ENCODE measurements at regions not wholly inside any gene's neighbourhood (a gene's known extent, or its start where the extent isn't known, plus 50 kb on each side); places are given as distances from the start of the nearest gene placed in this dataset.

DNA sequence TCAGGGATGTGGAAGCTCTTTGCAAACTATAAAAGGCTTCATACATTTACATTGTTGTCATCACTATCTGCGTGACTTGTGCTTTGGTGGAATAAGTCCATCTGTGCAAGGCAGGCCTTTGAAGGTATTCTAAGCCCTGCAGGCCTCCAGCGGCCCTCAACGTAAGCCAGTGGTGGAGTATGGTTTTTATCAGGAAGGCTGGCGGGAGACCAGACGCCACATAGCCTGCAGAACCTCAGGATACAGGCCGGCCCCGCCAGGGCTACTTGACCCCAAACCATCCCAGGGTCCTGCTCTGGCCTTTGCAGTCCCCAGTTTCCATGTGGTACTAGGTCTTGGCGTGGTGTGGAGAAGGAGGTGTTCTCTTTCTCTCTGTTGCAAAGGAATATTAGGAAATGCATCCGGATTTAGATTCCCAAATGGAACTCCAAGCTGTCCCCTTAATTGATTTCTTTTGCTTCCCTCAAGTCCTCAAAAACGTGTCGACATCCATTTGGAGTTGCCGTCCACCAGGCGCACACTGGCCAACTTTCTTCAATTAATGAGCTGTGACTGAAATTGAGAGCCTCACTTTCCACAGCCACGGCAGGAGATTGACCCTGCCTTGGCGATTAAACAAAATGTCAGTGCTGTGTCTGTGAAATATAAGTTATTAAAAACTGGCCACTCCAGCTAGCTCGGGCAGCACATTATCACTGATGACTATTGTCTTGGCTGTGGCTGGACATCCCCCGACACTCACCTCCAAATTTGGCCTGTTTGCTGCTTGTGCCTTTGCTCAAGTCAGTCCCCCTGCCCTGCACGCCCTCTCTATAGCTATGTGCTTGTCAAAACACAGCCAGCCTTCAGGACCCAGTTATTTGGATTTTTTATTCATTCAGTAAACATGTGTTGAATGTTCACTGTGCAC, 239.8 kb upstream of the TLE3 start:
- DNase-seq (ENCODE audit: low read depth in 2 of 3, low spot score in 1 of 3) = no peak

DNA sequence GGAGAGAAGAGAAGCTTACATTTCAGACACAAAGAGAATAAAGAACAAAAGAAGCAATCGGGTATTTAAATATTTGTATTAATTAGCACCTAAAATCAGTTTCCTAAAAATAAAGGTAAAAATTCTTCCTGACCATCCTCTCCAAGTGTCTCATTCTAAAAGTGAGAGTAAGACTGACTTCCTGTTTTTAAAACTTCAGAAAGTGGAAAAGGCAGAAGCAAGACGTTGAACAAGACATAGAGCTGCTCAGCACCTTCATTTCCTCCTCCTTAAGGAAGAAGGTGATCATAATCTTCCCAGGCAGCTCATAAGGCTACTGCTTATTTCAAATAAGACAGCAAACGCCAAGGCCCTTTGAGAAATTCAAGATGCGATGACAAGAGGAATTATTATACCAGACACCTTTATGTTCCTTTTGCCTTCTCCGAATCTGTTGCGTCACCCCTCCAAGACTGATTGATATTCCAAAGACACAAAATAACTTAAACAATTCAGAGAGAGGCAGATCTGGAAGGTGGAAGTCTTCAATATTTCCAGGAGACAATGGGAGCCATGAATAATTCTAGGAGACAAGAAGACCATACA, 238.8 kb upstream of the TLE3 start:
- no peak for DNase-seq (ENCODE audit: low read depth in 2 of 3, low spot score in 1 of 3)

DNA sequence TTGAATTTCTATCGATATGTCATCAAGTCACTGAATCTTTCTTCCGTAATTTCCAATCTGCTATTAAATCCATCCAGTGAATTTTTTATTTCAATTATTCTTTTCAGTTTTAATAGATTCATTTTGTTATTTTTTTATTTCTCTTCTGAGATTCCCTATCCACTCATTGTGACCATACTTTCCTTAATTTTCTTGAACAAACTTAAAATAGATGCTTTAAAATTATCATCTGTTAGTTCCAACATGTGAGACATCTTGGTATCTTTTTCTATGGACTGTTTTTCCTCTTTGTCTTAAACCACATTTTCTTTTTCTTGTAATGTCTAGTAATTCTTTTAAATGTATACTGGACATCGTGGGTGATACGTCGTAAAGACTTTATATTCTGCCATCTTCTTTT, 236.6 kb upstream of the TLE3 start:
- no peak for DNase-seq (ENCODE audit: low read depth in 2 of 3, low spot score in 1 of 3)

DNA sequence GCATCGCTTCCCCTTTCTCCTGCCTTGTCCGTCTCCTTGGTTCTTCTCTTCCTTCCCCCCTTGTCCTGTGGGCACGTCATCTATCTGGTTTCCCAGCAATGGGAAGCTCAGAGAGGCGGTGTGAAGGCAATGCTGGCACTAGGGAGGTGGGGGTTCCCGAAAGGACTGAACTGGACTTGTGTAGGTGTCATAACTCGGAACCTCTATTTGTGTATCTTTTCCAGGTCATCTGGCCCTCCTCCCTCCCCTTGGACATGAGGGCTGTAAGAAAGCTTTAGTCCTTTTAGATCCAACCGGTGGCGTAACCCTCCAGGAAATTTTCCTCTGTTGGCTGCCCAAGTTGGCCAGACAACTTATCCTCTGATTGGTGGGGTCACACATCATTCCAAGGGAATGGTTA, 231.5 kb upstream of the TLE3 start:
- no peak for DNase-seq (ENCODE audit: low read depth in 2 of 3, low spot score in 1 of 3)

DNA sequence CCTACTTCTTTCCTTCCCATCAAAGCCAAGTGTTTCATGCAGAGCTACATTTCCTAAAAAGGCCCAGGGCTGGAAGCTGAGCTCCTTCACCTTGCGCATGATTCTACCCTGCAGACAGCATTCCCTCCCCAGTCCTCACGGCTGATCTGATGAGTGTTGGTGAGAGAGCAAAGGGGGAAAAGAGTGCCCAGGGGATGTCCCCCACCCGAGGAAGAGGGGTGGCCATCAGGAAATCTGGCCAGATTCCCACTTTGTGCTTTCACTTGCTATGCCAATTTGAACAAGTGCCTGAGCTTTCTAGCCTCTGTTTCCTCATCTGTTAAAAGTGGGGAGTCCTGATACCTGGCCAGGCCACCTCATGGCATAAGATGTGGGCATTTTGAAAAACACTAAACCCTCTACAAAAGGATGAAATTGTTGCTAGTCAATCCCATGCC, 231.0 kb upstream of the TLE3 start:
- DNase-seq (ENCODE audit: low read depth in 2 of 3, low spot score in 1 of 3) = no peak

DNA sequence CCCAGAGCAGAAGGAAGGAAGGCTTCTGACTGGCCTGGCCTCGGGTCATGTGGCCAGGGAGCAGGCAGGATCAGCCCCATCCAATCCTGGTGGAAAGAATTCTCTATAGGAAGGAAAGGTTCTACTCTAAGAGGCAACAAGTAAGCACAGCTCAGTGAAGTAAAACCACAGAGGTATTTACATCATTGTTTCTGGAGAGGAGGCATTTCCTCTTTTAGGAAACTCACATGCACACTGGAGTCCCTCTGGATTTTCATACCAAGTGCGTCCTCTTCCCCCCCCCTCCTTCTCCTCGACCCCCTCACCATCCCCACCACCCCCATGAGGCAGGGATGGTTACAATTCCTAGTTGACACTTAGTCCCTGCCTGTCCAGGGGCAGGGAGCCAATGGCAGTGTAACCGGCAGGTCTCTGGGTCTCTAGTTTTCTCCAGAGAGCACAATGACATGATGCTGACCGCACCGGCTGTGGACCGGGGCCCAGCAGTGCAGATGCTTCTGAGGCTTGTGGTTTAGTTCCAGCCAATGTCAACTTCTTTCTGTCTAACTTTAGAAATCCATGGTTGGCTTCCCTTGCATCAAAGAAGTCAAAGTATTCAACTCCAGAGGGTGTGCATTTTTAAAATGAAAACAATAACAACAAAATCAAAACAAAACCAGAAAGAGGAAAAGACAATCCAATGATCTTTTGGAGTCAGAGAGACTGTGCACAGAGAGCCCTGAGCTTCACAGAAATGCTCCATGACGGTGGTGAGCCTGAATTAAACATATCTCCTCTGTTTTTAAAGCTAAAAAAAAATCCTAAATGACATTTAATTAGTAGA, 230.3 kb upstream of the TLE3 start:
- DNase-seq (ENCODE audit: low read depth in 2 of 3, low spot score in 1 of 3) = no peak

DNA sequence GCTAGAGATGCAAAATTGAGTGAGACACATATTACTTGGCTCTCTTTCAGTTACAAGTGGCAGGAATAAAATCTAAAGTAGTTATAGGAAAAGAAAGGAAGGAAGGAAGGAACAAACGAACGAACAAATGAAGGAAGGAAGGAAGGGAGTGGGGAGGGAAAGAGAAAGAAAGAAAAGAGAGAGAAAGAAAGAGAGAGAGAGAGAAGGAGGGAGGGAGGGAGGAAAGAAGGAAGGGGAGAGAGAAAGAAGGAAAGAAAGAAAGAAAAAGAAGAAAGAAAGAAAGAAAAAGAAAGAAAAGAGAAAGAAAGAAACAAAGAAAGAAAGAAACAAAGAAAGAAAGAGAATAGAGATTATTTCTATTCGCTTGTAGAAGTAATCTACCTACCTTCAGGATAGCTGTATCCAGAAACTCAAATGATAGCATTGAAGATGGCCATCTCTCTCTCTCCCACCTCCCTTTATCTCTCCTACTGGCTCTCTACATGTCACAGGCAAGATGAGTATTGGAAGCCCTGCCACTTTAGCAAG, 229.7 kb upstream of the TLE3 start:
- no peak for DNase-seq (ENCODE audit: low read depth in 2 of 3, low spot score in 1 of 3)

DNA sequence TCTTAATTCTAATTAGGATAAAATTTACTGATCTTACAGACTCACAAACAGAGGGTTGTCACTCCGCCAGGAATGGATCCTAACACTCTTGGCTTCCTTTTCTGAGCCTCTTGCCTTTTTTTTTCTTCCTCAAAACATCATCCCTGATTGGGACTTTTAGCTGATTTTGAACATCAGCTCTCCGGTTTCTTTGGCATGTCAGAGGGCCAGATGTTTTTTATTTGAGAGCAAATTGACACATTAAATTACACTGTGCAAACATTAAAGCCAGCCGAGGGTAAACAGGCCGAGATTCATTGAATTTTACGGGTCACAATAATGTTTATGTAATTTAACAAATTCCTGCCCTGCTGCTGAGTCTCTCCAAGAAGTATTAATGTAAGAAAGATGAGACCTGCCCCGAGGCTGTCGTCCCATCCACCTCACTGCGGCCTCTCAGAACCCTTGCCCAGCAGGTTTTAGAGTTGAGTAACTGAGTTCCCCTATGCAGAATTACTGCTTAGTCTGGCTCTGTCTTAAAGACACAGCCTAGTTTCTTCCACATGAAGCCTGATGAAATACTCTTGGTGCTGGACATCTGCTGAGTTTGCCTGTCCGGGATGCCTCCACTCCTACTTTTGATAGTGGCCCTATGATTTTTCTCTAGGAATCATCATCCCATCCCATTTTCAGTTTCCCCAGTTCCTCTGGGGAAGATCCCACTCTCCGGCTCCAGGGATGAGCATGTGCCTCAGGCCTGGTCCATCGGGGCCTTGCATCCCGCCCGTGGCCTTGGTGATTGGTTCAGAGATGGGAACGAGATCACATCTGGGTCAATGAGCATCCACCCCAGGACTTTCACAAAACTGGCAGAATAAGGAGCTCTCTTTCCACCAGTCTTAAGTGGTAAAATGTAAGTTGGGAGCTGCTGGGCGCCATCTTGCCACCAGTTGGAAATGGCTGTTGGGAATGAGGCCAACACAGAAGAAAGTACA, 226.6 kb upstream of the TLE3 start:
- DNase-seq (ENCODE audit: low read depth in 2 of 3, low spot score in 1 of 3) = no peak

DNA sequence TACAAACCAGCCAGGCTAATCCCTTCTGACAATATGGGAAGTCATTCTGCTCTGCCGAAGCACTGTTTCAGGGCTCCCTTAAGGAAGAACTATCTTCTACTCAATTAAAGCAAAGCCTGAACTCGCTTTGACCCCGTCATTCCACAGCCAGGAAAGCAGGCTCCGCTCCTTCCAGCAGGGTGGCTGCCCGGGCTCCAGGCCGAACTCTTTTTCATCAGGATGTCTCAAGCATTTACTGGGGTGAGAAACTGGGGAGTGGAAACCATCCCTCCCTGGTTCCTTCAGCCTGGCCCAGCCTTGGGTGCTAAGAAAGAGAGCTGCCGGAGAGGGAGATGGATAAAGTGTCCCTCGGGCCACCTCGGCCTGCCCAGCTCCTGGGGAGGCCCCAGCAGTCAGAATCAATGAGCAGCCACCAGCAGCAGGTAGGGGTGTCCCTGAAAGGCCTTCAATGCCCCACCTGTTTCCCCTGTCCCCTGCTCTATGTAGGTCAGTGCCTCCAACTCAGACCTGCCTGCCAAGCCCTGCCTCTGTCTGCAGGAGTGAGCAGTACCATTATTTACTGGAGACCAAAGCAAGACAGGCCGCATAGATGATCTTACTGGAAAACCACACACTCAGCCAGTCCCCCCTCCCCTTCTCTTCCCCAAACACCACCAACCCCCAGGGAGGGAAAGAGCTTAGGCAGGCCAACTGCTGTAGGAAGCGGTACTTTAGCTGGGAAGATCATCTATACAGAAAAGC, 225.6 kb upstream of the TLE3 start:
- no peak for DNase-seq (ENCODE audit: low read depth in 2 of 3, low spot score in 1 of 3)

DNA sequence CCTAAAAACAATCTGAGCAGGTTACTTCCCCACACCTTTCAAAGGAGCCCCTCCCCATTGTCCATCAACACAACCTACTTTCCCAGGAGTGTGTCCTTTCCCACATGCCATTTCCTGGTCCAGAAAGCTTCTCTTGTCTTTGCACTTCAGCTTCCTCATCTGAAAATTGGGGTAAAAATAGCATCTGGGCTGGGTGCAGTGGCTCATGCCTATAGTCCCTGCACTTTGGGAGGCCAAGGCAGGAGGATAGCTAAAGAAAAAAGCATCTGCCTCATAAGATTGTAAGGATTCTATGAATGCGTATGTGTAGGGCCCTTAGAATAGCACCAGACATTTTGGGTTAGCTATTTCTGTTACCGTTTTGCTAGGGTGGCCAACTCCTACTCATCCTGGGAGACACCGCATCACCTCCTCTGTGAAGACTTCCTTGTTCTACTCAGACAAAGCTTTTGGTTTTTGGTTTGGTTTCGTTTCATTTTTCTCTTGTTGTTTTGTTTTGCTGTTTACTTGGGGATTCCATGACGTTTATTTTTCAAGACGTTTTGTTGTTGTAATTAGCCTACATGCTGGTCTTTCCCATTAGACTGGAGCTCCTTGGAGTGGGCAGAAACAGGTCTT, 224.4 kb upstream of the TLE3 start:
- DNase-seq (ENCODE audit: low read depth in 2 of 3, low spot score in 1 of 3) = no peak

DNA sequence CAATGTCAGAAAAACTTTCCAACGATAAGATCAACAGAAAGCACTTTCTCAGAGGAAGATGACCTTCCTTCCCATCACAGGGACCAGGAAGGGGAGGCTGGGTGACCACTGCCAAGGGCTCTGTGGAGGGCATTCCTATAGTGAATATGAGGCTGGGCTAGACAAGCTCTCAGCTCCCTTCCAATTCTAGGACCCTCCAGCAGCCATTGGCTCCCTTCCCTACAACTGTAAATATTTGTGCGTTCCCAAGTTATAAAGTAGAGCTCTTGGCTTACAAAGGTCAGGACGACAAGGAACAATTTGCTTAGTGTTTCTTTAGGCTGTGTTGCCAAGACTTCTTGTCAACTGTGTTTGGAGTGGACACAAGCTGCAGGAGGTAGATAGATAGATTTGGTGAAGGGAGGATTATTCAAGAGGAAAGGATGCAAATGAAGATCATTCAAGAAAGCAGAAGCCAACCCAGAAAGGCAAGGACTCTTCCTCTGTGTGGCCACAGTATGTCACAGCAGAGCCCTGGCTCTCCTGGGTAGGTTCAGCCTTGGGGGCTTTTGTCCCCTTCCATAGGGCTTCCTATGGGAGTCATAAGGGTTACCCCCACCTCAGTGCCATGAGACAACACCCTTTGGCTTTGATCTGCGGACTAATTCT, 223.6 kb upstream of the TLE3 start:
- DNase-seq (ENCODE audit: low read depth in 2 of 3, low spot score in 1 of 3) = no peak

DNA sequence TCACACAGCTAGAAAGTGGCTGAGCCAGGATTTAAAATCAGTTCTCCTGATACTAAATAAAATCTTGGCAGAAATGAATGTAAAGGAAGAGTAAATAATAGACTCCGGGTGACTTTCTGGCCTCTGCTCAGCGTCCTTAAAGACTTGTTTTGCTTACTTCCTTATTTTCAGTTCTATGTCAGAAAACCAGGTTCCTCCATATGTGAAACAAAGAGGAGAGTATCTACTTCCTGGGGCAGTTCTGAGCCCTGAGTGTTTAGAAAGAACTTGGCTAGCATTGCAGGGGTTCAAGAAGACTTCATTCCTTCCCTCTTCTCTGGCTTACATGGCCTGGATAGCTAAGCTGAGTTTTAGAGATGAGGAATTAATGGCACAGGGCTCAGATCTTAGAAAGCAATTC, 222.8 kb upstream of the TLE3 start:
- no peak for DNase-seq (ENCODE audit: low read depth in 2 of 3, low spot score in 1 of 3)

DNA sequence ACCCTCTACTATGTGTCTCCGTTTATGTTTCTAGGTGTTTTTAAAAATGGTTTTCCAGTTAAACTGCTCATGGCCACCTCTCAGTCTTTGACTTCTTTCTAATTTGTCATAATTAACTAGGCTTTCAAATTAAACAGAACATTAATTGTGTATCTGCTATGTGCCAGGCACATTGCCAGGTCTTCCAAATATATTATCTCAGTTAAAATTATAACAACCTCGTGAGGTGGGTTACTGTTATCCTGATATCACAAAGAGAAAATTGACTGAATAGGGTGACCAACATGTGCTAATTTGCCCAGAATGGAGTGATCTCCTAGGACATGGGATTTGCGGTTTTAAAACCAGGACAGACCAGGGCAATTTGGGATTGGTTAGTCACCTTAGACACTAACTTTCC, 222.4 kb upstream of the TLE3 start:
- DNase-seq (ENCODE audit: low read depth in 2 of 3, low spot score in 1 of 3) = no peak

DNA sequence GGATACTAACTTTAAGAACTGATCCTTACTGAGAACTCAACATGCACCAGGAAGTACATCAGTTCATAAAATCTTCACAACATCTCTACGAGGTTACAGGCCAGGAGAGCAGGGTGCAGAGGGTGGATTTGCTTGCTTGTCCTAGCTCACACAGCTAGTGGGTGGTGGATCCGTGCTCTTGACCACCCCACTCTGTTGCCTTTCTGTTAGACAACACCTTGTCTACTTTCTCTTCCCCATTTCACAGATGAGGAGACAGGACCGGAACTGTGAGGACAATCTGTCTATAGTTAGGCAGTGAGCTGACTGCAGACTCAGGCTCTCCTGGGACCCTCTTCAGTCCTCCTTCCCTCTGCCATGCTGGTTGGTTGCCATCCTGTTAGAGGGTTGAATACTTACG, 221.7 kb upstream of the TLE3 start:
- DNase-seq (ENCODE audit: low read depth in 2 of 3, low spot score in 1 of 3) = no peak

DNA sequence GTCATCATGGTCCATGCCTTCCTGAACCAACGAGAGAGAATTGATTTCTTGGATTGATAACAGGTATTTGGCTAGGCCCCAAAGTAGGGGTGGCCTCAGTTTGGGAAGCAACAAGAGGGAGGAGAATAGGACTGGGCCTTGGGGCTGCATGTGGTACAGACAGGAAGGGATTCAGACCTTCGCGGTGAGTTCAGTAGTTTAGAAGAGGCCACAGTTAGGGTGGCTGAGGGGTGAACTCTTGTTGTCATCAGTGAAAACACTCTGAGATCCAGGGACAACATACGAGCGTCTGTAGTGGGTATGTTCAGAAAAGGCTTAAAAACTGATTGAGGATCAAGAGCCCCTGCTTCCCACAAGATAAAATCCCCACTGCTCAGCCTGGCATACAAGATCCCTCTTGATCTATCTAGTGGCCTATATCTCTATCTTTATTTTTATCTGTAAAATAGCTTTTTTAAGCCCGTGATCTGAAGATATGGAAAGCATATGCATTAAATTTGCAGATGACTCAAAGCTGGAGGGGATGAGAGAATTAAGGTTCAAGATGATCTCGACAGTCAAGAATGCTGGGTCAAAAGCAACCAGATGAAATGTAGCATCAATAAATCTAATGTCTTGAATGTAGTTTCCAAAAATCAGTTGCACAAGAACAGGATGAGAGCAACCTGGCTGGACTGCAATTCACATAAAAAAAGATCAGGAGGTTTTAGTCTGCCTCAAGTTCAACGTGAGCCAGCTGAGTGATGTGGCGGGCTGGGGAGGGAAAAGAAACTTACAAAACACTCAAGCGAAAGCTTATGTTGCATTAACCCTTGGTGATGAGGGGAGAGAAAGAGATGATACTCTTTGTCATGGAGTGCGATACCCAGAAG, 221.1 kb upstream of the TLE3 start:
- DNase-seq (ENCODE audit: low read depth in 2 of 3, low spot score in 1 of 3) = no peak

DNA sequence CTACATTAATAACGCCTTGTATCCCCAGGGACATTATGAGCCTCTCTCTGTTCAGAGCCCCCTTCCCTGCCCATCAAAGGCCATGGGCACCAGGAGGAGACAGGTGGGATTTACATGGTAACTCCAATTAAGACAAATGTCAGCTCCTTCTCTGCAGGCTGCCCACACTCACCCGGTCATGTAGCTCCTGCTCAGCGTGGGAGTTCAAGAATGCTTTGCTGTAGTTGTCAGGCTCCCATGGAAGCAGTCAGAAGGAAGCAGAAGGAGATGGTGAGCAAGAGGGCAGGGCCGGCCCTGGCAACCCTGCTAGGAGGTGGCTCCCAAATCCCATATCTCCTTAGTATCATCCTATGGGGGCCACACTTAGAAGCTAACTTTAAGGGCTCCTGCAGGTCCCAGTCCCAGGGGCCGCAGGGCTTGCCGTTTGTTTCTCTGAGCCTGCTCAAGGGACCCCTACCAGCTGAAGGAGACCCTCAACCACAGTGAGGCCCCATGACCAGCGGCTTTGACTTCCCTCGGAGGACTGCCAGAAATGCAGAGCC, 218.4 kb upstream of the TLE3 start:
- no peak for DNase-seq (ENCODE audit: low read depth in 2 of 3, low spot score in 1 of 3)

DNA sequence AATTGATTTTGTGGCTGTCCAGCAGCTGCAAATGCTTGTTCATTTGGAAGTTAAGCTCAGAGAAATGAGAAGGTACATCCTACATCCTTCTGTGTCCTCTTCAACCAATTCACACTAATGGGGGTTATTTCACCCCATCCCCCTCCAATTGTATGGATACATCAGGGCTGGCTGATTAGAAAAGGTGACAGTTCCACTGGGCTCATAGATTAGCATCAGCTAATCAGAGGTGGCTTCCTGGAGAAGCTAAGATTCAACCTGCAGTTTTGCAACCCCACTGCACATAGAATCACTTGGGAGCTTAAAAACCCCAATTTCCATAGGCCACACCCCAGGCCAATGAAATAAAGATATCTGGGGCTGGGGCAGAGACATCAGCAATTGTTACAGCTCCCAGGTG, 217.7 kb upstream of the TLE3 start:
- no peak for DNase-seq (ENCODE audit: low read depth in 2 of 3, low spot score in 1 of 3)

DNA sequence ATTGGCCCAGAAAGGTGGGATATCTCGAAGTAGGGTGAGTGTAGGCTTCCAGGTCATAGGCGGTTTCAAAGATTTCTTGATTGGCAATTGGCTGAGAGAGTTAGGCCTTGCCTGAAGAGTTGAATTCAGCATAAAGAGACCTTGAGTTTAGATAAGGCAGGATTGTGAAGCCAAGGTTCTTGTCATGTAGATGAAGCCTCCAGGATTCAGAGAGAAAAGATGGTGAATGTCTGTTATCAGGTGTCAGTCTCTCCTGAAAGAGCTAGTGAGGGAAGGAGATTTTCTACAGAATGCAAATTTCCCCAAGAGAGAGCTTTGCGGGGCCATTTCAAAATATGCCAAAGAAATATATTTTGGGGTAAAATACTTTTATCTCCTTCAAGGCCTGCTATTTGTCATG, 217.0 kb upstream of the TLE3 start:
- no peak for DNase-seq (ENCODE audit: low read depth in 2 of 3, low spot score in 1 of 3)

Measured in stimulated activated CD4-positive, alpha-beta T cell treated with anti-CD3 and anti-CD28 coated beads, Interleukin-12 subunit alpha, Interleukin-12 subunit beta, amount 100 ng/mL, for 48 hours (primary cell).